Testis (tissue), 2 donors: ENCODE measurements at regions not wholly inside any gene's neighbourhood (a gene's known extent, or its start where the extent isn't known, plus 50 kb on each side); places are given as distances from the start of the nearest gene placed in this dataset.

Experiments
- POLR2A ChIP-seq: fragments of 450-650 bp; IDR thresholded peaks from one replicate; pipeline ENCODE4 v1.6.1; 2017; ENCODE audit warnings: antibody characterized with exemption, mild to moderate bottlenecking, moderate library complexity
- TF ChIP-seq, protein P1 (sequence below), 3 experiments: fragments of 450-650 bp in 2 of 3; fragments of 200-600 bp in 1 of 3; sonication (generic) in 1 of 3; IDR thresholded peaks; one replicate each; pipeline ENCODE4 v1.5.1; 2016 to 2019; ENCODE audit warnings: antibody characterized with exemption in 3 of 3, mild to moderate bottlenecking in 2 of 3, moderate library complexity in 1 of 3

GRCh38 chr18:55093295-55093694 is 134.0 kb upstream of the CCDC68 start:
- TF ChIP-seq, protein P1, sequence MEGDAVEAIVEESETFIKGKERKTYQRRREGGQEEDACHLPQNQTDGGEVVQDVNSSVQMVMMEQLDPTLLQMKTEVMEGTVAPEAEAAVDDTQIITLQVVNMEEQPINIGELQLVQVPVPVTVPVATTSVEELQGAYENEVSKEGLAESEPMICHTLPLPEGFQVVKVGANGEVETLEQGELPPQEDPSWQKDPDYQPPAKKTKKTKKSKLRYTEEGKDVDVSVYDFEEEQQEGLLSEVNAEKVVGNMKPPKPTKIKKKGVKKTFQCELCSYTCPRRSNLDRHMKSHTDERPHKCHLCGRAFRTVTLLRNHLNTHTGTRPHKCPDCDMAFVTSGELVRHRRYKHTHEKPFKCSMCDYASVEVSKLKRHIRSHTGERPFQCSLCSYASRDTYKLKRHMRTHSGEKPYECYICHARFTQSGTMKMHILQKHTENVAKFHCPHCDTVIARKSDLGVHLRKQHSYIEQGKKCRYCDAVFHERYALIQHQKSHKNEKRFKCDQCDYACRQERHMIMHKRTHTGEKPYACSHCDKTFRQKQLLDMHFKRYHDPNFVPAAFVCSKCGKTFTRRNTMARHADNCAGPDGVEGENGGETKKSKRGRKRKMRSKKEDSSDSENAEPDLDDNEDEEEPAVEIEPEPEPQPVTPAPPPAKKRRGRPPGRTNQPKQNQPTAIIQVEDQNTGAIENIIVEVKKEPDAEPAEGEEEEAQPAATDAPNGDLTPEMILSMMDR (IDR thresholded peaks at IDR 0.05): no peak
- TF ChIP-seq POLR2A: no peak
